Daoy (cell line): ENCODE measurements at regions not wholly inside any gene's neighbourhood (a gene's known extent, or its start where the extent isn't known, plus 50 kb on each side); places are given as distances from the start of the nearest gene placed in this dataset.
"Not testable (repeated sequence)": the region's sequence is repeated elsewhere in the genome, so short reads cannot be mapped to it uniquely, and the experiment has no call there.

ENCODE experiments used
- DNase-seq: peaks from one replicate; pipeline ENCODE4 v3.0.0-alpha.2; 2015; ENCODE audit warnings: low read depth

DNA sequence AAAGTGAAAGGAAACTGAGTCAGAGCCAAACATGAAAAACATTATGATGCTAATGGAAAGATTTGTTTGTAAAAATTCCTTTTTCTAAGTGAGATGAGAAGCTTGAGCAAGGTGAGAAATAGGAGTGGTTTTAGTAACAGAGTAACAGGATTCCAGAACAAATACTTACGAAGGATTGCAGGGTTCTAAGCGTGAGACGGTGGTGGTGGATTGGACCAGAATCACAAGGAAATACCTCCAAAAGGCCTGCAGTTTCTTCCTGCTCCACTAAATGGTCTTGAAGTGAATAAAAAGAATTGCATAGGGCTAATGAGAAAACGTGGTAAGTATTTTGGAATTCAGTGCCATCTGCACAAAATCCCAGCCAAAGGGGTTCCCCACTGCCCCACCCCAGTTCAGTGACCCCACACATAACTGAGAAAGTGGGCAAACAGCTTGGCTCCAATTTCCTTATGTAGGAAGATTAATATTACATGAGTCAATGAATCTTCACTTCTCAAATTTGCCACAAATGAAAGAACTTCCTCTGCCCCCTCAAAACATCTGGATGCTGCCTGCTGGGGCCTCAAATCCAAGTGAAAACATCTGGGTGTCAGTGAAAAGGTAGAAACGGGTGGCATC lies 283.8 kb upstream of the NR2F2 start:
- peak; percentile 28 for DNase-seq

DNA sequence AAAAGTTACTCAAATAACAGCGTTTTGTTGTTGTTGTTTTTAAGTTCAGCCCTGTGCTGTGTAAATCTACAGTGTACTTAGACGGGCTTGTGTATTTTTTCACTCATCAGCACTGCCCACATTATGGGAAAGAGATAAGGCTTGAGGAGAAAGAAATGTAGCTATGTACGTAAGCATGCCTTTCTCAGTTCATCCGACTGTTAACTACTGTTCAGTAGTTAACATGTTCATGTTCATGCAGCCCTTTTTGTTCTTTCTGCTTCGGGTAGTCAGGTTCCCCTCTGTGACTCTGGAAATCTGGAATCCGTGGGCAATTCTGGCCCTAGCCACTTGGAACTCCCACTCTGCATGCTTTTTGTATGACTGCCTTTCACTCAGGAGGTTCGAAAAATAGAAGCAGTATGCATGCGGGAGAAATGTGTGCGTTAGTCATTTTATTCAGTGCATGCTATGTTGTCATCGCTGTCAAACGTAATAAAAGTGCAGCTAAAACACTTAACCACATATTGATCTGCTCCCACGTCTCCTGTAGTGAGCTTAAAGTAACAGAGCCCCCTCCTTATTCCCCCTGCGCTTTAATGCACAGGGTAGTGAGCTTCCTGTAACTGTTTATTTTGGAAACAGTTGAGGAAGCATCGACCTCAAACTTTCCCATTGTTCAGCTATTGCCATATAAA lies 283.1 kb upstream of the NR2F2 start:
- peak; percentile 65 for DNase-seq

DNA sequence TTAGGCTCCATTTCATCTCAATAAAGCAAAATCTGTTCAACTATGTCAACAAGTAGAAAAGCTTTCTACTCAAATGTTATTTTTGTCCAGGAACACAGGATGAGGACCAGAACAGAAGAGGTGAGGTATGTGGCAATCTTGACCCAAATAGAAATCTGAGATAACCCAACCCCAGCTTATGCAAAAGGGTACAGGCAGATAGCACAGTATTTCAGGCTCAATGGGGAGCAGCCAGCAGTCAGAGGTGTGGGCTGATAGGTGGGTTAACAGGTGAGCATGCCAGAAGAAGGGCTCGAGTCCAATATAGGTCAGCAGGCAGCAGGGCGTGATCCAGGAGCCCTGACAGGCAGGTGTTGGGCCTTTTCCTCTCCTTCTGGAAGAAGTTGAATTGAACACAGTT lies 281.2 kb upstream of the NR2F2 start:
- DNase-seq = no peak

GRCh38 chr15:96049766-96050165 lies 280.7 kb upstream of the NR2F2 start:
- DNase-seq = no peak

DNA sequence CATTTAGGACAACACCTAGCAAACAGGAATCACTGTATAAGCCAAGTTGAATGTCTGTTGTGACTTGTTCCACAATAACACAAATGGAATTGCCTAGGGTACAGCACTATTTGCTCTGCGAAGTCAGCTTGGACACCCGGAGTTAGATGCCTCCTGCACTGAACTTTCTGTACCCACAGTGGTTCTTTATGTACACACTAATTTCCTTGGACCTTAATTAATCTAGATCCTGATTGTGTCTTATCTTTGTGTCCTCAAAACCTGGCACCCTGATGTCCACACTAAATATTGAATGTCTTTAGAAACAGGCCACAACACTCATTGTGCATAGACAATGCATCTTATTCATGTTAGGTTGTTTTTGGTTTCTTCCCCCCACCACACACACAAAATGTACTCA lies 278.9 kb upstream of the NR2F2 start:
- no peak for DNase-seq

- DNase-seq = no peak
Measured at GRCh38 chr15:96052154-96052553, 278.3 kb upstream of the NR2F2 start.

DNA sequence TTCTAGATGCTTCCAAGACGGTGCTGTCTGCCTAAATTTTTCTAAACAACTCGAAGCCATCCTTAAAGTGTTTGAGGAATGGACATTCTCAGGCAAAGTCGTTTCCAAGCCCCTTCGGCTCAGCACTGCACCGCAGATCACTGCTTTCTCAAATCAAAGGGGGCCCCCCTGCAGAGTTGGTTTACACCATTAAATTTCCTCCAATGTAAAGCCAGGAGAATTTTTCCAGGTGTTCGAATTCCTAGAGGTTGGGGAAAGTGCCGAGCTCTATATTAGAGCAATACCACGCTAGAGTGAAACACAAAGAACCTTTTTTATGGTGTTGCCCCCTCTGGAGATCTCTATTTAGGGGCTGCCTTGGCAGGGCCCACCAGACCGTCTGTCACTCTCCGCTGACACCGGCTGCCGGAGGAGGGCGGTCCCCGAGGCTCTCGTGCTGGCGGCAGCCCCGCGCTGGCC lies 277.9 kb upstream of the NR2F2 start:
- no peak for DNase-seq

- no peak for DNase-seq
Measured at GRCh38 chr15:96053031-96053780, 277.3 kb upstream of the NR2F2 start.

GRCh38 chr15:96053781-96054428 lies 276.6 kb upstream of the NR2F2 start:
- no peak for DNase-seq

DNA sequence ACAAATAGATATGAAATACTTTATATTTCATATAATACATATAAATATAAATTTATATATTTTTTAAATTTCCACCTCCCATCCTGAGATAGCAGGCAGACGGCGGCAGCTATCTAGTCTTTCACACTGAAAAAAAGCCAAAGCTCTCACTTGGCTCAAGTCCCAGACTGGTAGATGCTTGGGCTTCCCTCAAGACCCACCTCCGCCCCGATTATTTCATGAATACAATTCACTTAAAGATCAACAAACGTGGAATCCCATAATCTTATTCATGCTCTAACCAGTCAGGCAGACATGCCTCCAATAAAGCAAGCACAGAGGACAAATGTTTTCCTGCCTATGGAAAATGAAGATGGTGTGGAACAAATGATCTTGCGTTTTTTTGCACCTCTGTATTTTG lies 275.9 kb upstream of the NR2F2 start:
- DNase-seq = no peak

DNA sequence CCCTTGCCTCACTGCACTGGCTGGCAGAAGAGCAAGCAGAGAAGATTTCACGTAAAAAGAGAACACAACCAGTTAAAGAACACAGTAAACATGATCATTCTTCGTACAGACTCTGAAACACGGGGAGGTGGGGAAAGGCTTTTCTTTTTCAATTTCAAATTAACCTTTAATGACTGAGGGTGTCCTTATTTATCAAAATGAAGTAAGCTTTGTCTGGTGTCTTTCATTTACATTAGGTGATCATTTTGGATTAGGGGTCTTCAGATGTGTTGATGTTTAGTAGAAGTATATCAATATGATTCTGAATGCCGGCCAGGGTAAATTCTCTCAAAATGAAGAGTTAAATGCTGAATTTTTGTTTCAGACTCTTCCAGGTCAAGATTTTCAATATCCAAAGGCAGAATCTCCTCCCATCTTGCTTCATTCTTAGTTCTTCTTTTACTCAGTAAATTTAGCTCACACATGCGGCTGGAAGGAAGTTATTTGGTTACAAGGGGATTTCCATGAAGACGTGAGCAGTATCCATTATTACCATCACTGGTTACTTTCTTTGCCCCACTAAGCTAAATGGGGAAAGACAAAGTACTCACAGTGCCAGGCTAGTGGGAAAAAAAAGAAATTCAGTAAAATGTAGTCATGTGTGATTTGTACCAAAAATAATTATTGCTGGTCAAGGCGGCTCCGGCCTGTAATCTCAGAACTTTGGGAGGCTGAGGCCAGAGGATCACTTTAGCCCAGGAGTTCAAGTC lies 272.2 kb upstream of the NR2F2 start:
- DNase-seq = peak; percentile 21

GRCh38 chr15:96058852-96059103 lies 271.7 kb upstream of the NR2F2 start:
- DNase-seq = not testable (repeated sequence)

GRCh38 chr15:96060591-96060990 lies 269.9 kb upstream of the NR2F2 start:
- DNase-seq = not testable (repeated sequence)

GRCh38 chr15:96064351-96064756 lies 266.1 kb upstream of the NR2F2 start:
- no peak for DNase-seq

DNA sequence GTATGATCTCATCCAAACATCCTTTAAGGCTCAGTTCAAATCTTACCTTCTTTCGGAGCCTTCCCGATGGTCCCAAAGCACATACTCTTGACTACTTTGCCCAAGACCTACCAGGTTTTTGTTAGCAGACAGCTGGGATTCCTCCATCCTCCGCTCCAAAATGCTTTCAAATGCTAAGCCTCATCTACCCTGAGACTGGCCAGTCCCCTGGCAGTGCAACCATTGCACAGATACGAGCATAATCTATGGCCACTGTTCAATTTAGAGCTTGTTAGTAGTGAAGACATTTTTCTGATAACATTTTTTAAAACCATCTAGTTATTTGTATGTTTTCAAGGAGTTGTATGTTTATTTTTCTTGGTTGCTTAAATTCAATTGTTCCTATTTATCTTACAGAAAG lies 264.4 kb upstream of the NR2F2 start:
- no peak for DNase-seq

GRCh38 chr15:96066852-96067495 lies 263.5 kb upstream of the NR2F2 start:
- DNase-seq = no peak

DNA sequence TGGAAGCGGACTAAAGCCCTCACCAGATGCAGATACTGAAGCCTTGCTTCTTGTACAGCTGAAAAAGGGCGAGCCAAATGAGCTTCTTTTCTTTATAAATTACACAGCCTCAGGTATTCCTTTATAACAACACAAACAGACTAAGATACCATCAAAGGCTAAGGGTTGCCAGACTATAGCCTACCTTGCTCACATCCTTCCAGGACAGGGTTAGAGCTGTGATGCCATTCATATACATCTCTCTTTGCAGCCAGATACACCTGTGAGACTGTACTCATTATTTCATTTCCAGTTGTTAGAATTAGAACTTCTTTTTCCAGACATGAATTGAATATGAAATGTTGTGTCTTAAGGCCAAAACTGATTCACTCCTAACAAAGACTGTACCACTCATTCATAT lies 262.8 kb upstream of the NR2F2 start:
- DNase-seq = no peak

DNA sequence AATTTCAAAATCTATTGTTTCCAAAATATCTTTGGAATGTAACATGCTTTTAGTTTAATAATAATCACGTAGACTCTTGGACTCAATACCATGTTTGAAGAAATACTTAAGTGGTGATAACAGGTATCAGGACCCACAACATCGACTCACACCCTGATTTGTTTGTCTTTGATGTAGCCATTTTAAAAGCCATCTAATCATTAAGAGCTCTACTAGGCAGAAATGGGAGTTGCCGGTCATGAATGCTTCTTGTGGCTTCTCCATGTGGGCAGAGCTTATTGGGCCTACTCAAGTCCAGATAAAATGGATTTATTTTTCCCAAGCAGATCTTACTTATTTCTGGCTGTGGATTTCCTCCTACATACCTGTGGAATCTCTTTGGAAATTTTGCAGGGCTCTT lies 261.6 kb upstream of the NR2F2 start:
- no peak for DNase-seq

DNA sequence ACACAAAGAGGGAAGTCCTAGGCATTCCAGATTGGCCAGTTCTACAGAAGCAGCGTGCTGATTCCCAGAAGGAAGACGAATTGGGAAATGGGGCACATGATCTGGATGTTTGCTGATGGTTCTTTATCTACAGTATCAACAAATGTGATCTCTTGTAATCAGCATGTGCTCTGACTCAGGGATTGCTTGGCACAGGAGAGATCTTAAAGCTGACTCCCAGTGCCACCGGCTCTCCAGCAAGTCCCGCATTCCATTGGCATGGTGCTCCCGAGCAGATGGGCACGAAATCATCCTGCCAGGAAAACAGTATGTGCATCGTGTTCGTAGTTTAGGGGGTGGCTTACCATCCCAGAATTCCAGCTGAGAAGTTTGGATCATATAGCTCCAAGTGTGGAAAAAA lies 259.9 kb upstream of the NR2F2 start:
- DNase-seq = peak; percentile 58

DNA sequence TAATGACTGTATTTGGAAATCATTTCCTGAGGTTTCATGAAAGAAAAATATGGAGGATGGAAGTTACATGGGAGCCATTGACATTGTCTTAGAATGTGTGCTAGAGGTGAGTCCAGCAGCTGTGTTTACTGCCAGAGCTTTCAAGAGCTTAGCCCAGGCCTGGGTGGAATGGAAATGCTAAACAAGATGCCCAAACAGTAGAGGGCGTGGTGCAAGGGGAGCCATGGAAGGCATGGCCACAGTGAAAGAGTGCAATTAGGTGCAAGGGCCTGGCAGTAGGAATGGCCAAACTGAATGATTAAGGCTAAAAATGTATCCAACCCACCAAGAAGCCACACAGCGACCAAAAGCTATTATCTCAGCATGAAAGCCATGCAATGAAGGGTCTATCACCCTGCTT lies 257.7 kb upstream of the NR2F2 start:
- DNase-seq = no peak

DNA sequence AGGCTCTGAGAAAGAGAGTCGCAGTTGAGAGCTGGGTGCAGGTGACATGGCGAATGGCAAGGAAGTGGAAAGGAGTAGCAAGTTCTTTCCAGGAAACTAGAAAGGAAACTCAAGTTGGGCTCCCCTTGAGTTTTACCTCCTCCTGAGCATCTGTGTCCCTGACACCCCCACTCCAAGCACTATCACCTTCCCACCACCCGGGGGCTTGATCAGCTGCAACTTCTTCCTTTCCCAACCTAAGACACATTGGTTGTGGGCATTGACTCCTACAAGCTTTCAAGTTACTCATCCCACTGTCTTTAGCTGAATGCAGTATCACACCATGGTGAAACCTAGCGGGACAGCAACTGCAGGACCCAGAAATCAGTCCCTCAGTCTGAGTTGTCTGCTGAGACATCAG lies 256.6 kb upstream of the NR2F2 start:
- DNase-seq = no peak

- DNase-seq = no peak
Measured at GRCh38 chr15:96075895-96076294, 254.6 kb upstream of the NR2F2 start.
